ENCODE measurements at regions not wholly inside any gene's neighbourhood (a gene's known extent, or its start where the extent isn't known, plus 50 kb on each side); places are given as distances from the start of the nearest gene placed in this dataset.
A peak's percentile ranks its signal among the peaks of the same experiment; 100 is the strongest.

GRCh38 chrX:97849951-97850350 lies 966.2 kb downstream of the RPA4 start:
- Histone ChIP-seq H3K27me3 (ENCODE audit: control insufficient read depth, insufficient read depth, low read length) (no peaks in the 10 kb centered on the region), H3K27ac (ENCODE audit: low read length) (no peak overlapping the region), H3K9me3 (ENCODE audit: control insufficient read depth, low read depth, low read length) (peaks cover 7% of the 10 kb centered on the region), H3K4me3 (ENCODE audit: low read length) (no peak overlapping the region), H3K36me3 (ENCODE audit: control insufficient read depth, insufficient read depth, low read length) (no peaks in the 10 kb centered on the region), H3K4me1 (ENCODE audit: control insufficient read depth, insufficient read depth, low read length) (no peaks in the 10 kb centered on the region)
- DNase-seq, result no peak

- DNase-seq, result no peak
- H3K36me3 ChIP-seq (ENCODE audit: control insufficient read depth, insufficient read depth, low read length), result no peaks in the 10 kb centered on the region
- H3K27me3 ChIP-seq (ENCODE audit: control insufficient read depth, insufficient read depth, low read length), result no peaks in the 10 kb centered on the region
- no peak overlapping the region for H3K4me3 ChIP-seq (ENCODE audit: low read length)
- H3K27ac ChIP-seq (ENCODE audit: low read length), result no peak overlapping the region
- no peaks in the 10 kb centered on the region for H3K4me1 ChIP-seq (ENCODE audit: control insufficient read depth, insufficient read depth, low read length)
- no CpG with 5 or more reads among the region's 1 CpG for WGBS (ENCODE audit: insufficient coverage, low lambda C conversion rate)
- peaks cover 4% of the 10 kb centered on the region for H3K9me3 ChIP-seq (ENCODE audit: control insufficient read depth, low read depth, low read length)
Measured at GRCh38 chrX:97850911-97851310, 967.2 kb downstream of the RPA4 start.

- WGBS (ENCODE audit: insufficient coverage, low lambda C conversion rate), result no CpG with 5 or more reads among the region's 2 CpGs
- Histone ChIP-seq H3K4me3 (ENCODE audit: low read length) (no peak overlapping the region), H3K9me3 (ENCODE audit: control insufficient read depth, low read depth, low read length) (no peaks in the 10 kb centered on the region), H3K4me1 (ENCODE audit: control insufficient read depth, insufficient read depth, low read length) (no peaks in the 10 kb centered on the region), H3K27ac (ENCODE audit: low read length) (no peak overlapping the region), H3K36me3 (ENCODE audit: control insufficient read depth, insufficient read depth, low read length) (no peaks in the 10 kb centered on the region), H3K27me3 (ENCODE audit: control insufficient read depth, insufficient read depth, low read length) (no peaks in the 10 kb centered on the region)
- DNase-seq, result no peak
Measured at GRCh38 chrX:97854086-97854485, 970.4 kb downstream of the RPA4 start.

- no CpG with 5 or more reads among the region's 1 CpG for WGBS (ENCODE audit: insufficient coverage, low lambda C conversion rate)
- Histone ChIP-seq H3K4me3 (ENCODE audit: low read length) (no peak overlapping the region), H3K27ac (ENCODE audit: low read length) (no peak overlapping the region), H3K9me3 (ENCODE audit: control insufficient read depth, low read depth, low read length) (no peaks in the 10 kb centered on the region), H3K36me3 (ENCODE audit: control insufficient read depth, insufficient read depth, low read length) (no peaks in the 10 kb centered on the region), H3K27me3 (ENCODE audit: control insufficient read depth, insufficient read depth, low read length) (no peaks in the 10 kb centered on the region), H3K4me1 (ENCODE audit: control insufficient read depth, insufficient read depth, low read length) (no peaks in the 10 kb centered on the region)
- DNase-seq, result no peak
Measured at GRCh38 chrX:97858592-97858991, 974.9 kb downstream of the RPA4 start.

- H3K27me3 ChIP-seq (ENCODE audit: control insufficient read depth, insufficient read depth, low read length), result no peaks in the 10 kb centered on the region
- no peaks in the 10 kb centered on the region for H3K36me3 ChIP-seq (ENCODE audit: control insufficient read depth, insufficient read depth, low read length)
- no peak overlapping the region for H3K4me3 ChIP-seq (ENCODE audit: low read length)
- no peaks in the 10 kb centered on the region for H3K4me1 ChIP-seq (ENCODE audit: control insufficient read depth, insufficient read depth, low read length)
- H3K27ac ChIP-seq (ENCODE audit: low read length), result no peak overlapping the region
- H3K9me3 ChIP-seq (ENCODE audit: control insufficient read depth, low read depth, low read length), result no peaks in the 10 kb centered on the region
- DNase-seq, result no peak
- WGBS (ENCODE audit: insufficient coverage, low lambda C conversion rate), result no CpG with 5 or more reads among the region's 1 CpG
Measured at GRCh38 chrX:97860226-97860625, 976.5 kb downstream of the RPA4 start.

GRCh38 chrX:97863261-97863660 lies 979.6 kb downstream of the RPA4 start:
- Histone ChIP-seq H3K4me3 (ENCODE audit: low read length) (no peak overlapping the region), H3K27ac (ENCODE audit: low read length) (no peak overlapping the region), H3K36me3 (ENCODE audit: control insufficient read depth, insufficient read depth, low read length) (no peaks in the 10 kb centered on the region), H3K4me1 (ENCODE audit: control insufficient read depth, insufficient read depth, low read length) (no peaks in the 10 kb centered on the region), H3K9me3 (ENCODE audit: control insufficient read depth, low read depth, low read length) (no peaks in the 10 kb centered on the region), H3K27me3 (ENCODE audit: control insufficient read depth, insufficient read depth, low read length) (no peaks in the 10 kb centered on the region)
- DNase-seq, result no peak
- 20% methylated on average over 1 of the region's 3 CpGs for WGBS (ENCODE audit: insufficient coverage, low lambda C conversion rate)

GRCh38 chrX:97867266-97867665 lies 983.6 kb downstream of the RPA4 start:
- WGBS (ENCODE audit: insufficient coverage, low lambda C conversion rate), result 43% methylated on average over 1 of the region's 2 CpGs
- H3K27ac ChIP-seq (ENCODE audit: low read length), result no peak overlapping the region
- no peaks in the 10 kb centered on the region for H3K4me1 ChIP-seq (ENCODE audit: control insufficient read depth, insufficient read depth, low read length)
- no peaks in the 10 kb centered on the region for H3K36me3 ChIP-seq (ENCODE audit: control insufficient read depth, insufficient read depth, low read length)
- no peaks in the 10 kb centered on the region for H3K27me3 ChIP-seq (ENCODE audit: control insufficient read depth, insufficient read depth, low read length)
- H3K4me3 ChIP-seq (ENCODE audit: low read length), result no peak overlapping the region
- DNase-seq, result no peak
- H3K9me3 ChIP-seq (ENCODE audit: control insufficient read depth, low read depth, low read length), result no peaks in the 10 kb centered on the region

GRCh38 chrX:97876697-97877407 lies 993.1 kb downstream of the RPA4 start:
- H3K27ac ChIP-seq (ENCODE audit: low read length), result no peak overlapping the region
- no peaks in the 10 kb centered on the region for H3K36me3 ChIP-seq (ENCODE audit: control insufficient read depth, insufficient read depth, low read length)
- 90% methylated on average over 2 of the region's 2 CpGs for WGBS (ENCODE audit: insufficient coverage, low lambda C conversion rate)
- no peaks in the 10 kb centered on the region for H3K4me1 ChIP-seq (ENCODE audit: control insufficient read depth, insufficient read depth, low read length)
- H3K27me3 ChIP-seq (ENCODE audit: control insufficient read depth, insufficient read depth, low read length), result no peaks in the 10 kb centered on the region
- H3K4me3 ChIP-seq (ENCODE audit: low read length), result no peak overlapping the region
- no peak for DNase-seq
- no peaks in the 10 kb centered on the region for H3K9me3 ChIP-seq (ENCODE audit: control insufficient read depth, low read depth, low read length)

GRCh38 chrX:97882306-97882705 lies 998.6 kb downstream of the RPA4 start:
- H3K9me3 ChIP-seq (ENCODE audit: control insufficient read depth, low read depth, low read length), result no peaks in the 10 kb centered on the region
- peak in 1 of 2 donors; percentile 1 for DNase-seq
- no peaks in the 10 kb centered on the region for H3K4me1 ChIP-seq (ENCODE audit: control insufficient read depth, insufficient read depth, low read length)
- WGBS (ENCODE audit: insufficient coverage, low lambda C conversion rate), result no CpG with 5 or more reads among the region's 3 CpGs
- H3K36me3 ChIP-seq (ENCODE audit: control insufficient read depth, insufficient read depth, low read length), result no peaks in the 10 kb centered on the region
- no peak overlapping the region for H3K4me3 ChIP-seq (ENCODE audit: low read length)
- no peaks in the 10 kb centered on the region for H3K27me3 ChIP-seq (ENCODE audit: control insufficient read depth, insufficient read depth, low read length)
- H3K27ac ChIP-seq (ENCODE audit: low read length), result no peak overlapping the region

GRCh38 chrX:97895751-97896150 lies 1012.0 kb downstream of the RPA4 start:
- Histone ChIP-seq H3K27ac (ENCODE audit: low read length) (no peak overlapping the region), H3K4me1 (ENCODE audit: control insufficient read depth, insufficient read depth, low read length) (no peaks in the 10 kb centered on the region), H3K27me3 (ENCODE audit: control insufficient read depth, insufficient read depth, low read length) (no peaks in the 10 kb centered on the region), H3K9me3 (ENCODE audit: control insufficient read depth, low read depth, low read length) (no peaks in the 10 kb centered on the region), H3K4me3 (ENCODE audit: low read length) (no peak overlapping the region), H3K36me3 (ENCODE audit: control insufficient read depth, insufficient read depth, low read length) (no peaks in the 10 kb centered on the region)
- WGBS (ENCODE audit: insufficient coverage, low lambda C conversion rate), result 80% methylated on average over 1 of the region's 1 CpG
- DNase-seq, result no peak

- no peak for DNase-seq
- no peak overlapping the region for H3K27ac ChIP-seq (ENCODE audit: low read length)
- H3K4me1 ChIP-seq (ENCODE audit: control insufficient read depth, insufficient read depth, low read length), result no peaks in the 10 kb centered on the region
- H3K27me3 ChIP-seq (ENCODE audit: control insufficient read depth, insufficient read depth, low read length), result no peaks in the 10 kb centered on the region
- no peaks in the 10 kb centered on the region for H3K36me3 ChIP-seq (ENCODE audit: control insufficient read depth, insufficient read depth, low read length)
- no CpG with 5 or more reads among the region's 1 CpG for WGBS (ENCODE audit: insufficient coverage, low lambda C conversion rate)
- no peak overlapping the region for H3K4me3 ChIP-seq (ENCODE audit: low read length)
- no peaks in the 10 kb centered on the region for H3K9me3 ChIP-seq (ENCODE audit: control insufficient read depth, low read depth, low read length)
Measured at GRCh38 chrX:97897998-97898397, 1014.3 kb downstream of the RPA4 start.

Data from large intestine (tissue), 3 donors.